Activated B cell treated with CpG ODN at 0.5 μM for 24 hours (primary cell): ENCODE measurements at regions not wholly inside any gene's neighbourhood (a gene's known extent, or its start where the extent isn't known, plus 50 kb on each side); places are given as distances from the start of the nearest gene placed in this dataset.

Experiments used
- ATAC-seq: fragments of 200-7000 bp; cut with Tn5 transposase; one replicate; pipeline ENCODE4 v1.10.0; 2021; ENCODE audit warnings: low read depth, mild to moderate bottlenecking, moderate library complexity
- CTCF ChIA-PET: fragments of 350-600 bp; sonication (Branson Sonifier 250); formaldehyde crosslinking; loops from one replicate; lab custom pipeline; 2021; ENCODE audit warnings: antibody characterized with exemption; lab: Charles Lee
- POLR2A ChIA-PET: fragments of 350-600 bp; sonication (Branson Sonifier 250); formaldehyde crosslinking; loops from one replicate; lab custom pipeline; 2021; ENCODE audit warnings: antibody characterized with exemption; lab: Charles Lee
- DNase-seq: peaks from one replicate; pipeline ENCODE4 v3.0.0; 2022
- H3K27ac Mint-ChIP-seq: one replicate; pipeline ENCODE4 v1.8.0; 2020; ENCODE audit warnings: mixed read lengths
- H3K27me3 Mint-ChIP-seq: one replicate; pipeline ENCODE4 v1.8.0; 2021; ENCODE audit warnings: mixed read lengths
- H3K36me3 Mint-ChIP-seq: one replicate; pipeline ENCODE4 v1.8.0; 2021; ENCODE audit warnings: low read depth, mixed read lengths
- H3K4me1 Mint-ChIP-seq: one replicate; pipeline ENCODE4 v1.8.0; 2021; ENCODE audit warnings: mixed read lengths
- H3K4me3 Mint-ChIP-seq: one replicate; pipeline ENCODE4 v1.8.0; 2020; ENCODE audit warnings: mild to moderate bottlenecking, mixed read lengths
- H3K9me3 Mint-ChIP-seq: one replicate; pipeline ENCODE4 v1.8.0; 2020; ENCODE audit warnings: mixed read lengths
- CTCF ChIP-seq: fragments of 200-600 bp; IDR thresholded peaks from one replicate; pipeline ENCODE4 v1.8.0; 2022; ENCODE audit warnings: antibody characterized with exemption, mild to moderate bottlenecking
- intact Hi-C: fragments of 100-400 bp; cut with micrococcal nuclease; formaldehyde crosslinking; loops from one replicate; pipeline ENCODE4 v1.15.1; 2024

- CTCF ChIA-PET: no interaction called here
- no peak for ATAC-seq
- no peak overlapping the region for H3K4me3 Mint-ChIP-seq
- intact Hi-C loops: no loop called here
- POLR2A ChIA-PET: no interaction called here
- no peak for DNase-seq
- peaks cover 3% of the 10 kb centered on the region for H3K27me3 Mint-ChIP-seq
- no peak overlapping the region for H3K27ac Mint-ChIP-seq
- no peaks in the 10 kb centered on the region for H3K9me3 Mint-ChIP-seq
- H3K36me3 Mint-ChIP-seq: no peaks in the 10 kb centered on the region
- no peaks in the 10 kb centered on the region for H3K4me1 Mint-ChIP-seq
- TF ChIP-seq CTCF: no peak
Measured at GRCh38 chr12:118590406-118591150, 214.2 kb downstream of the SUDS3 start.

GRCh38 chr12:118603610-118604361 lies 227.4 kb downstream of the SUDS3 start:
- no peaks in the 10 kb centered on the region for H3K36me3 Mint-ChIP-seq
- H3K9me3 Mint-ChIP-seq: no peaks in the 10 kb centered on the region
- H3K4me1 Mint-ChIP-seq: no peaks in the 10 kb centered on the region
- intact Hi-C loops: no loop called here
- no peak for DNase-seq
- no peak for ATAC-seq
- no peaks in the 10 kb centered on the region for H3K27me3 Mint-ChIP-seq
- ChIA-PET POLR2A (no interaction called here), CTCF (no interaction called here)
- H3K27ac Mint-ChIP-seq: no peak overlapping the region
- no peak for TF ChIP-seq CTCF
- H3K4me3 Mint-ChIP-seq: no peak overlapping the region

- H3K4me3 Mint-ChIP-seq: no peak overlapping the region
- no peak for TF ChIP-seq CTCF
- H3K27ac Mint-ChIP-seq: no peak overlapping the region
- H3K4me1 Mint-ChIP-seq: no peaks in the 10 kb centered on the region
- CTCF ChIA-PET: no interaction called here
- H3K9me3 Mint-ChIP-seq: no peaks in the 10 kb centered on the region
- intact Hi-C loops: no loop called here
- POLR2A ChIA-PET: no interaction called here
- ATAC-seq (no peak), DNase-seq (no peak)
- no peaks in the 10 kb centered on the region for H3K36me3 Mint-ChIP-seq
- no peaks in the 10 kb centered on the region for H3K27me3 Mint-ChIP-seq
Measured at GRCh38 chr12:118606690-118607089, 230.3 kb downstream of the SUDS3 start.

- no peaks in the 10 kb centered on the region for H3K27me3 Mint-ChIP-seq
- POLR2A ChIA-PET: no interaction called here
- no peak overlapping the region for H3K27ac Mint-ChIP-seq
- DNase-seq: no peak
- no peak overlapping the region for H3K4me3 Mint-ChIP-seq
- CTCF ChIA-PET: no interaction called here
- TF ChIP-seq CTCF: no peak
- intact Hi-C loops: no loop called here
- H3K36me3 Mint-ChIP-seq: no peaks in the 10 kb centered on the region
- no peak for ATAC-seq
- H3K9me3 Mint-ChIP-seq: peaks cover 2% of the 10 kb centered on the region
- H3K4me1 Mint-ChIP-seq: no peaks in the 10 kb centered on the region
Measured at GRCh38 chr12:118607831-118608230, 231.5 kb downstream of the SUDS3 start.

- ChIA-PET CTCF (no interaction called here), POLR2A (no interaction called here)
- intact Hi-C loops: no loop called here
- DNase-seq (no peak), ATAC-seq (no peak)
- no peaks in the 10 kb centered on the region for H3K27me3 Mint-ChIP-seq
- no peak overlapping the region for H3K27ac Mint-ChIP-seq
- no peaks in the 10 kb centered on the region for H3K36me3 Mint-ChIP-seq
- no peak for TF ChIP-seq CTCF
- no peak overlapping the region for H3K4me3 Mint-ChIP-seq
- no peaks in the 10 kb centered on the region for H3K4me1 Mint-ChIP-seq
- peaks cover 8% of the 10 kb centered on the region for H3K9me3 Mint-ChIP-seq
Measured at GRCh38 chr12:118608770-118609344, 232.5 kb downstream of the SUDS3 start.
